ENCODE measurements at regions not wholly inside any gene's neighbourhood (a gene's known extent, or its start where the extent isn't known, plus 50 kb on each side); places are given as distances from the start of the nearest gene placed in this dataset.
A peak's percentile ranks its signal among the peaks of the same experiment; 100 is the strongest.

DNA sequence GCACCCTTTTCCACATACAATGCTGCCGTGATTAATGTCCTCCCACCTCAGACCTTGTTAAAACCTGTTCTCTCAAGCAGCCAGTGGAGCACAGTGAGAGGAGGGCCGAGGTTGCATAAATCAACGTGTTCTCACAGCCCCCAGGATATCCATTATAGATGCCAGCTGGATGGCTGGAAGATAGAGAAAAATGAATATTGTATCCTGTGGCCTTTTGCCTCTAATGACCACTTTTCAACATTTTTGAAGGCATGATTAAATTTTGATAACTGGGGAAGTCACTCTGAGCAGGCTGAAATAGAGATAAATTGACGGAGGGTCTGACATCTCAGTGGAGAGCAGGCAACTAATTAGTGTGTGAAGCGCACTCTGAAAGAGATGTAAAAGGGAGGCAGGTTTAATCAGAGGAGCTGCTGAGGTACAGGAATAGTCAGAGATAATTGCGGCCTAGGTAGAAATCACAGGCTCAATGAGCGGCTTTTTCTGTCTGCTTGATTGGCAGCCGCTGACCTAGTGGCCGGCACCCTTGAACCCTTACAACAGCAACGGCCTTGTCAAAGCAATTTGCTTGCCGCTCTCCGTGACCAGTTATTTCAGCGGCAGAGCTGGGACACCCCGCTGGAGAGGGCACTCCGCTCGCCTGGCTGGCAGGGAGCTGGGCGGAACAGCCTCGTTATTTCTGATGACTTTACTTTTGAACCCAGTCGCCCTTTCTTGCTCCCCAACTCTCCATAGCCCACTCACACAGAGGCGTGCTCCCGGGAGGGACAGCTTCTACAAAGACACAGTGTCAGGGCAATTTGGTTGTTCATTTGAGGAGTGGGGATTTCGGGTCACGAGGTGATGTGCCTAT lies 560.7 kb downstream of the PSAT1 start:
- H3K9ac ChIP-seq (ENCODE audit: low read depth, low read length, poor library complexity, severe bottlenecking): no peak overlapping the region
- H3K27me3 ChIP-seq (ENCODE audit: insufficient read depth, low read length, poor library complexity, severe bottlenecking): no peaks in the 10 kb centered on the region
- H3K4me1 ChIP-seq (ENCODE audit: insufficient read depth, low read length, poor library complexity, severe bottlenecking): no peaks in the 10 kb centered on the region

GRCh38 chr9:78858266-78858665 lies 561.3 kb downstream of the PSAT1 start:
- no peaks in the 10 kb centered on the region for H3K9me2 ChIP-seq (replicated peaks; ENCODE audit: low read depth, low read length)
- no peaks in the 10 kb centered on the region for H3K36me3 ChIP-seq (ENCODE audit: insufficient read depth, low read length)
- H3K9ac ChIP-seq (ENCODE audit: low read depth, low read length, poor library complexity, severe bottlenecking): no peak overlapping the region
- H3K27me3 ChIP-seq (ENCODE audit: insufficient read depth, low read length, poor library complexity, severe bottlenecking): no peaks in the 10 kb centered on the region
- H3K4me1 ChIP-seq (ENCODE audit: insufficient read depth, low read length, poor library complexity, severe bottlenecking): no peaks in the 10 kb centered on the region
- no peak overlapping the region for H3K4me2 ChIP-seq (ENCODE audit: low read depth, low read length, poor library complexity, severe bottlenecking)
- H3K9me3 ChIP-seq (ENCODE audit: insufficient read depth, low read depth, low read length): no peaks in the 10 kb centered on the region
- no peak overlapping the region for H2AFZ ChIP-seq (ENCODE audit: low read length)
- no peak overlapping the region for H3K4me3 ChIP-seq (ENCODE audit: low read length, poor library complexity, severe bottlenecking)
- TF ChIP-seq CTCF (conservative IDR thresholded peaks at IDR 0.05; ENCODE audit: low read length): no peak
- TF ChIP-seq EZH2phosphoT487 (IDR thresholded peaks at IDR 0.05; ENCODE audit: borderline replicate concordance): no peak
- H4K20me1 ChIP-seq (ENCODE audit: insufficient read depth, low read length, poor library complexity, severe bottlenecking): no peaks in the 10 kb centered on the region
- no peaks in the 10 kb centered on the region for H3K79me2 ChIP-seq (ENCODE audit: insufficient read depth, low read length)
- H3F3A ChIP-seq (ENCODE audit: low read depth): no peaks in the 10 kb centered on the region

More for the DNA sequence above, 560.7 kb downstream of the PSAT1 start:
- H3K4me3 ChIP-seq (ENCODE audit: low read length, poor library complexity, severe bottlenecking): no peak overlapping the region
- H3K79me2 ChIP-seq (ENCODE audit: insufficient read depth, low read length): no peaks in the 10 kb centered on the region
- H3K9me2 ChIP-seq (replicated peaks; ENCODE audit: low read depth, low read length): no peaks in the 10 kb centered on the region
- no peaks in the 10 kb centered on the region for H3K9me3 ChIP-seq (ENCODE audit: insufficient read depth, low read depth, low read length)
- no peak overlapping the region for H2AFZ ChIP-seq (ENCODE audit: low read length)
- H3F3A ChIP-seq (ENCODE audit: low read depth): no peaks in the 10 kb centered on the region
- H3K36me3 ChIP-seq (ENCODE audit: insufficient read depth, low read length): no peaks in the 10 kb centered on the region
- H4K20me1 ChIP-seq (ENCODE audit: insufficient read depth, low read length, poor library complexity, severe bottlenecking): no peaks in the 10 kb centered on the region
- TF ChIP-seq EZH2phosphoT487 (IDR thresholded peaks at IDR 0.05; ENCODE audit: borderline replicate concordance): no peak
- no peak for TF ChIP-seq CTCF (conservative IDR thresholded peaks at IDR 0.05; ENCODE audit: low read length)
- no peak overlapping the region for H3K4me2 ChIP-seq (ENCODE audit: low read depth, low read length, poor library complexity, severe bottlenecking)

DNA sequence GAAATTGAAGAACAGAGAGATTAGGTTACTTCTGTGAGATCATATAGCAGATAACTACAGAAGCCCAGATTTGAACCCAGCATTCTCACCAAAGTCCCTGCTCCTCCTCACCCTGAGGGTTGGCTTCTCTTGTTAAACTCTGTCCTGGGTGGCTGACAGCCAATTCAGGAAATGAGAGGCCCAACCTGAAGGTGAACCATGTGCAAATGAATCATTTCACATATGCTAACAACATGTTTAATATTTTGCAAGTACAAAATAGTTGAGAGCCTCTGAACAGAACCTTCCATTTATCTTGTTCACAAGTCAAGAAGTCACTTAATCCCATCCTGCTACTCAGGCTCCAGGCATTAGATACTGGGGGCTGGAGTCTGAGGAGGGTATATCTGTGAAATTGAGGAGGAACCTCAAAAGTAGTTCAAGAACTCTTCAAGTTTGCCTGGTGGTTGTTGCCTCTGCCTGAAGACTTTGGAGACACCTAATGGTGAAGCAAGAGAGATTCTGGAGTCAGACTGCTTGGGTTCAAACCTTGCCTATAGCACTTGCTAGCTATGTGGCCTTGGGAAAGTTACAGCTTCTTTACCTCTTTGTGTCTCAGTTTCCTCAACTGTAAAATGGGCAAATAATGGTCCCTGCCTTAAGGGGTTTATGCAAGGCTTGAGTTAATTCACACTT lies 564.0 kb downstream of the PSAT1 start:
- H3K36me3 ChIP-seq (ENCODE audit: insufficient read depth, low read length): no peaks in the 10 kb centered on the region
- H3K9me2 ChIP-seq (replicated peaks; ENCODE audit: low read depth, low read length): no peaks in the 10 kb centered on the region
- TF ChIP-seq EZH2phosphoT487 (IDR thresholded peaks at IDR 0.05; ENCODE audit: borderline replicate concordance) (no peak), CTCF (conservative IDR thresholded peaks at IDR 0.05; ENCODE audit: low read length) (peak; percentile 57)
- no peak overlapping the region for H3K4me2 ChIP-seq (ENCODE audit: low read depth, low read length, poor library complexity, severe bottlenecking)
- no peak overlapping the region for H3K9ac ChIP-seq (ENCODE audit: low read depth, low read length, poor library complexity, severe bottlenecking)
- no peaks in the 10 kb centered on the region for H3F3A ChIP-seq (ENCODE audit: low read depth)
- H3K27me3 ChIP-seq (ENCODE audit: insufficient read depth, low read length, poor library complexity, severe bottlenecking): no peaks in the 10 kb centered on the region
- no peaks in the 10 kb centered on the region for H3K4me1 ChIP-seq (ENCODE audit: insufficient read depth, low read length, poor library complexity, severe bottlenecking)
- H2AFZ ChIP-seq (ENCODE audit: low read length): 0 out of 2 replicates have a peak overlapping the region, but pooled peaks have one; percentile 36
- H3K79me2 ChIP-seq (ENCODE audit: insufficient read depth, low read length): no peaks in the 10 kb centered on the region
- H4K20me1 ChIP-seq (ENCODE audit: insufficient read depth, low read length, poor library complexity, severe bottlenecking): no peaks in the 10 kb centered on the region
- H3K4me3 ChIP-seq (ENCODE audit: low read length, poor library complexity, severe bottlenecking): no peak overlapping the region
- H3K9me3 ChIP-seq (ENCODE audit: insufficient read depth, low read depth, low read length): no peaks in the 10 kb centered on the region
